ENCODE measurements at regions not wholly inside any gene's neighbourhood (a gene's known extent, or its start where the extent isn't known, plus 50 kb on each side); places are given as distances from the start of the nearest gene placed in this dataset.

DNA sequence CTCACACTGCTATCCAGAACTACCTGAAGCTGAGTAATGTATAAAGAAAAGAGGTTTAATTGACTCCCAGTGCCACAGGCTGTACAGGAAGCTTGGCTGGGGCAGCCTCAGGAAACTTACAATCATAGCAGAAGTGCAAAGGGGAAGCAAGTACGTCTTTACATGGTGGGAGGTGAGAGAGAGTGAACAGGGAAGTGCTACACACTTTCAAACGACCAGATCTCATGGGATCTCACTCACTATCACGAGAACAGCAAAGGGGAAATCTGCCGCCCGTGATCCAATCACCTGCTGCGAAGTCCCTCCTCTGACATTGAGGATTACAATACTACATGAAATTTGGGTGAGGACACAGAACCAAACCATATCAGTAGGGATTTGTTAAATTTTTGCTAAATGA lies 150.4 kb upstream of the NXPH2 start:
- H3K9me3 Mint-ChIP-seq (ENCODE audit: insufficient read depth): no peaks in the 10 kb centered on the region
- H3K9ac ChIP-seq (ENCODE audit: low read length): no peak overlapping the region
- no peak for DNase-seq
- H3K27me3 Mint-ChIP-seq: no peaks in the 10 kb centered on the region
- ATAC-seq (ENCODE audit: low read depth): no peak
- H3K4me2 ChIP-seq (replicated peaks; ENCODE audit: low read depth, low read length, poor library complexity, severe bottlenecking): no peak overlapping the region
- no peaks in the 10 kb centered on the region for H3K36me3 ChIP-seq (replicated peaks in 1 of 2; ENCODE audit: control extremely low read depth in 1 of 2, control insufficient read depth in 1 of 2, extremely low read depth in 1 of 2, insufficient read depth in 2 of 2, low read length in 1 of 2)
- H4K20me1 ChIP-seq (ENCODE audit: control insufficient read depth, insufficient read depth, low read length, poor library complexity, severe bottlenecking): no peaks in the 10 kb centered on the region
- H3K4me1 ChIP-seq (ENCODE audit: control insufficient read depth in 2 of 2, insufficient read depth in 2 of 2, low read length in 2 of 2): no peaks in the 10 kb centered on the region
- ChIA-PET CTCF (no interaction called here), POLR2A (no interaction called here)
- no peaks in the 10 kb centered on the region for H3K4me1 Mint-ChIP-seq
- no peak overlapping the region for H3K27ac Mint-ChIP-seq
- H3K4me3 Mint-ChIP-seq: no peak overlapping the region
- no peaks in the 10 kb centered on the region for H3K79me2 ChIP-seq (ENCODE audit: control insufficient read depth, insufficient read depth, low read length)
- WGBS (ENCODE audit: insufficient coverage): no CpG with 5 or more reads among the region's 6 CpGs
- H3K27ac ChIP-seq (ENCODE audit: low read length in 2 of 2): no peak overlapping the region
- no peak overlapping the region for H3K4me3 ChIP-seq (ENCODE audit: control extremely low read depth in 1 of 5, extremely low read depth in 1 of 5, insufficient read depth in 1 of 5, low read depth in 2 of 5, low read length in 4 of 5)
- intact Hi-C loops (cut with micrococcal nuclease): no loop called here
- no peak overlapping the region for H2AFZ ChIP-seq (ENCODE audit: insufficient read depth, low read depth, low read length, poor library complexity, severe bottlenecking)
- no peak for TF ChIP-seq EZH2 (IDR thresholded peaks at IDR 0.05; ENCODE audit: borderline replicate concordance, insufficient read depth, low read depth, low read length, poor library complexity, severe bottlenecking)
- TF ChIP-seq, protein P1, sequence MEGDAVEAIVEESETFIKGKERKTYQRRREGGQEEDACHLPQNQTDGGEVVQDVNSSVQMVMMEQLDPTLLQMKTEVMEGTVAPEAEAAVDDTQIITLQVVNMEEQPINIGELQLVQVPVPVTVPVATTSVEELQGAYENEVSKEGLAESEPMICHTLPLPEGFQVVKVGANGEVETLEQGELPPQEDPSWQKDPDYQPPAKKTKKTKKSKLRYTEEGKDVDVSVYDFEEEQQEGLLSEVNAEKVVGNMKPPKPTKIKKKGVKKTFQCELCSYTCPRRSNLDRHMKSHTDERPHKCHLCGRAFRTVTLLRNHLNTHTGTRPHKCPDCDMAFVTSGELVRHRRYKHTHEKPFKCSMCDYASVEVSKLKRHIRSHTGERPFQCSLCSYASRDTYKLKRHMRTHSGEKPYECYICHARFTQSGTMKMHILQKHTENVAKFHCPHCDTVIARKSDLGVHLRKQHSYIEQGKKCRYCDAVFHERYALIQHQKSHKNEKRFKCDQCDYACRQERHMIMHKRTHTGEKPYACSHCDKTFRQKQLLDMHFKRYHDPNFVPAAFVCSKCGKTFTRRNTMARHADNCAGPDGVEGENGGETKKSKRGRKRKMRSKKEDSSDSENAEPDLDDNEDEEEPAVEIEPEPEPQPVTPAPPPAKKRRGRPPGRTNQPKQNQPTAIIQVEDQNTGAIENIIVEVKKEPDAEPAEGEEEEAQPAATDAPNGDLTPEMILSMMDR (IDR thresholded peaks at IDR 0.05): no peak
- H3K27me3 ChIP-seq (replicated peaks in 1 of 4; ENCODE audit: control extremely low read depth in 1 of 4, control insufficient read depth in 3 of 4, insufficient read depth in 4 of 4, low read length in 3 of 4): no peaks in the 10 kb centered on the region
- H3K9me3 ChIP-seq (ENCODE audit: control extremely low read depth in 1 of 3, control insufficient read depth in 2 of 3, insufficient read depth in 1 of 3, low read length in 2 of 3): peaks cover 0 to 8% (median 0%) of the 10 kb centered on the region in 3 donors

DNA sequence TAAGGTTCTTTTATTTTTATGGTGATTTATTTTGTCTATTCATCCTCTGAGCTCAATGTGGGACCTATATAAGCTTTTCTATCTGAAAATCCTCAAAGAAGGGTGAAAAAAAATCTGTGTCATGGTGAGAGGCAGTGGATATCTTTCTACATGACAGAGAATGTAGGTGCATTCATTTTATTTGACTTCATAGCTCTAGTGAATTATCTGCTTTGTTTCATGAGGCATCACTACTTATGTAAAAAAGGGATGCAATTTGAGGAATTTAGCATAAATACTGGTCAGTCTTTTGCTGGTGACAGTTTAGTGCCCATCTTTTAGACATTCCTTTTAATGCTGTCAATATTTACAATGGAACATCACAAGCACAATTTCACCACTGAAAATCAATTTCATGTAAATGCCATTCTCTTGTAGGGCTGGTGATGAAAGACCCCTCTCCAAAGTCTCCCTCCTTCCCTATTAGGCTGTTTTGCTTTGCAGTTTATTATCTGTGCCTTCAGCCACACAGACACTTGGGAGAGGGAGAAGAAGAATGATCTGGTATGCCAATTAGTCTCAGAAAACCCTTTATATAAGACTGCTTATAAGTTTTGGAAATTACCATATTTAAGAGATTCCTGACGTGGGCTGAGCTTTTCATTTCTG lies 148.3 kb upstream of the NXPH2 start:
- ATAC-seq (ENCODE audit: low read depth): no peak
- H3K9ac ChIP-seq (ENCODE audit: low read length): no peak overlapping the region
- H3K79me2 ChIP-seq (ENCODE audit: control insufficient read depth, insufficient read depth, low read length): no peaks in the 10 kb centered on the region
- TF ChIP-seq, protein P1 (IDR thresholded peaks at IDR 0.05): no peak
- no peak for TF ChIP-seq EZH2 (IDR thresholded peaks at IDR 0.05; ENCODE audit: borderline replicate concordance, insufficient read depth, low read depth, low read length, poor library complexity, severe bottlenecking)
- H3K27me3 Mint-ChIP-seq: no peaks in the 10 kb centered on the region
- H3K27me3 ChIP-seq (replicated peaks in 1 of 4; ENCODE audit: control extremely low read depth in 1 of 4, control insufficient read depth in 3 of 4, insufficient read depth in 4 of 4, low read length in 3 of 4): no peaks in the 10 kb centered on the region
- no peak for DNase-seq
- ChIA-PET POLR2A (no interaction called here), CTCF (no interaction called here)
- no peak overlapping the region for H3K4me3 Mint-ChIP-seq
- H3K4me1 Mint-ChIP-seq: no peaks in the 10 kb centered on the region
- no peak overlapping the region for H3K27ac Mint-ChIP-seq
- H3K9me3 ChIP-seq (ENCODE audit: control extremely low read depth in 1 of 3, control insufficient read depth in 2 of 3, insufficient read depth in 1 of 3, low read length in 2 of 3): peaks cover 0 to 8% (median 0%) of the 10 kb centered on the region in 3 donors
- H4K20me1 ChIP-seq (ENCODE audit: control insufficient read depth, insufficient read depth, low read length, poor library complexity, severe bottlenecking): no peaks in the 10 kb centered on the region
- WGBS (ENCODE audit: insufficient coverage): 82% methylated on average over 1 of the region's 1 CpG
- no peaks in the 10 kb centered on the region for H3K36me3 ChIP-seq (replicated peaks in 1 of 2; ENCODE audit: control extremely low read depth in 1 of 2, control insufficient read depth in 1 of 2, extremely low read depth in 1 of 2, insufficient read depth in 2 of 2, low read length in 1 of 2)
- H3K4me3 ChIP-seq (ENCODE audit: control extremely low read depth in 1 of 5, extremely low read depth in 1 of 5, insufficient read depth in 1 of 5, low read depth in 2 of 5, low read length in 4 of 5): no peak overlapping the region
- H3K27ac ChIP-seq (ENCODE audit: low read length in 2 of 2): no peak overlapping the region
- H3K4me2 ChIP-seq (replicated peaks; ENCODE audit: low read depth, low read length, poor library complexity, severe bottlenecking): no peak overlapping the region
- intact Hi-C loops (cut with micrococcal nuclease): no loop called here
- no peak overlapping the region for H2AFZ ChIP-seq (ENCODE audit: insufficient read depth, low read depth, low read length, poor library complexity, severe bottlenecking)
- H3K9me3 Mint-ChIP-seq (ENCODE audit: insufficient read depth): no peaks in the 10 kb centered on the region
- no peaks in the 10 kb centered on the region for H3K4me1 ChIP-seq (ENCODE audit: control insufficient read depth in 2 of 2, insufficient read depth in 2 of 2, low read length in 2 of 2)

Data from B cell (primary cell).